ENCODE measurements at regions not wholly inside any gene's neighbourhood (a gene's known extent, or its start where the extent isn't known, plus 50 kb on each side); places are given as distances from the start of the nearest gene placed in this dataset.

DNA sequence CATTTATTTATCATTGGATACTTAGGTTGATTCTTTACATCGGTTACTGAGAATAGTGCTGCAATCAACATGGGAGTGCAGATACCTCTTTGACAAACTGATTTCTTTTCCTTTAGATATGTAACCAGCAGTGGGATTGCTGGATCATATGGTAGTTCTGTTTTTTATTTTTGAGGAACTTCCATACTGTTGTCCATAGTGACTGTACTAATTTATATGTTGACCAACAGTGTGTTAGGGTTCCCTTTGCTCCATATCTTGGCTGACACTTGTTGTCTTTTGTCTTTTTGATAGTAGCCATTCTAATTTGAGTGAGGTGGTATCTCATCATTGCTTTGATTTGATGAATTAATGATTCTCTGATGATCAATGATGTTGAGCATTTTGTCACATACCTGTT is 137.3 kb upstream of the PITX1 start (continued):
- TF ChIP-seq EZH2phosphoT487 (IDR thresholded peaks at IDR 0.05; ENCODE audit: borderline replicate concordance, low read depth), result no peak
- TF ChIP-seq, protein P1, sequence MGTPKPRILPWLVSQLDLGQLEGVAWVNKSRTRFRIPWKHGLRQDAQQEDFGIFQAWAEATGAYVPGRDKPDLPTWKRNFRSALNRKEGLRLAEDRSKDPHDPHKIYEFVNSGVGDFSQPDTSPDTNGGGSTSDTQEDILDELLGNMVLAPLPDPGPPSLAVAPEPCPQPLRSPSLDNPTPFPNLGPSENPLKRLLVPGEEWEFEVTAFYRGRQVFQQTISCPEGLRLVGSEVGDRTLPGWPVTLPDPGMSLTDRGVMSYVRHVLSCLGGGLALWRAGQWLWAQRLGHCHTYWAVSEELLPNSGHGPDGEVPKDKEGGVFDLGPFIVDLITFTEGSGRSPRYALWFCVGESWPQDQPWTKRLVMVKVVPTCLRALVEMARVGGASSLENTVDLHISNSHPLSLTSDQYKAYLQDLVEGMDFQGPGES (IDR thresholded peaks at IDR 0.05; ENCODE audit: low read depth, low read length), result no peak
- no peak for TF ChIP-seq MXI1 (IDR thresholded peaks at IDR 0.05; ENCODE audit: low read depth, low read length)

DNA sequence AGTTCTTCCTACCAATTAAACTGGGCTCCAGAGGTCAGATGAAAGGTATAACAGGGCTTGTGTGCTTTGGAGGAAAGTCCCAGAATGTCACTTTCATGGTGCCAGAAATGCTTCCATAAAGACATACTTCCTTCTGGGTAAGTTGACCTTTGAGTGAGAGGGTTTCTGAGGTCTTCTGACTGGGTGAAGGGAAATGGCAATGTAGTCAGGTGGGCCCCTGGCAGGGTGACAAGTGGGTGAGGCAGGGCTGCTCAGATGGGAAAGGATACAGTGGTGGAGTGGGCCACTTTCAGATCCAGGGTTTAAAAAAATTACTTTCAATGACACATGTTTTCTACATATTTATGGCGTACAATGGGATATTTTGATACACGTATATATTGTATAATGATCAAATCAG is 136.5 kb upstream of the PITX1 start:
- Histone ChIP-seq H3K4me1 (ENCODE audit: control insufficient read depth in 1 of 2, insufficient read depth in 2 of 2, low read depth in 1 of 2, low read length in 1 of 2) (peaks cover 0 to 2% of the 10 kb centered on the region in 2 experiments; a peak in 1 of 4 replicates), H3F3A (replicated peaks; ENCODE audit: insufficient read depth) (no peaks in the 10 kb centered on the region), H3K9me3 (no peaks in the 10 kb centered on the region), H3K36me3 (replicated peaks in 1 of 2; ENCODE audit: control insufficient read depth in 1 of 2, insufficient read depth in 2 of 2, low read length in 1 of 2) (no peaks in the 10 kb centered on the region), H3K9ac (no peak overlapping the region), H3K79me2 (ENCODE audit: insufficient read depth) (no peaks in the 10 kb centered on the region), H3K27ac (ENCODE audit: low read depth in 2 of 2, low read length in 1 of 2) (no peak overlapping the region), H3K4me3 (ENCODE audit: low read depth in 2 of 2, low read length in 1 of 2) (no peak overlapping the region), H3K4me2 (no peak overlapping the region), H2AFZ (ENCODE audit: low read depth) (no peak overlapping the region), H4K20me1 (ENCODE audit: insufficient read depth) (no peaks in the 10 kb centered on the region), H3K9me2 (no peaks in the 10 kb centered on the region), H3K27me3 (ENCODE audit: insufficient read depth) (peaks cover 24% of the 10 kb centered on the region)
- TF ChIP-seq CHD2 (IDR thresholded peaks at IDR 0.05; ENCODE audit: low read length, partially characterized antibody) (no peak), TEAD4 (IDR thresholded peaks at IDR 0.05; ENCODE audit: borderline replicate concordance, insufficient read depth) (no peak), FOXJ3 (CRISPR knock-in tag; IDR thresholded peaks at IDR 0.05) (no peak)
- TF ChIP-seq, protein P2, sequence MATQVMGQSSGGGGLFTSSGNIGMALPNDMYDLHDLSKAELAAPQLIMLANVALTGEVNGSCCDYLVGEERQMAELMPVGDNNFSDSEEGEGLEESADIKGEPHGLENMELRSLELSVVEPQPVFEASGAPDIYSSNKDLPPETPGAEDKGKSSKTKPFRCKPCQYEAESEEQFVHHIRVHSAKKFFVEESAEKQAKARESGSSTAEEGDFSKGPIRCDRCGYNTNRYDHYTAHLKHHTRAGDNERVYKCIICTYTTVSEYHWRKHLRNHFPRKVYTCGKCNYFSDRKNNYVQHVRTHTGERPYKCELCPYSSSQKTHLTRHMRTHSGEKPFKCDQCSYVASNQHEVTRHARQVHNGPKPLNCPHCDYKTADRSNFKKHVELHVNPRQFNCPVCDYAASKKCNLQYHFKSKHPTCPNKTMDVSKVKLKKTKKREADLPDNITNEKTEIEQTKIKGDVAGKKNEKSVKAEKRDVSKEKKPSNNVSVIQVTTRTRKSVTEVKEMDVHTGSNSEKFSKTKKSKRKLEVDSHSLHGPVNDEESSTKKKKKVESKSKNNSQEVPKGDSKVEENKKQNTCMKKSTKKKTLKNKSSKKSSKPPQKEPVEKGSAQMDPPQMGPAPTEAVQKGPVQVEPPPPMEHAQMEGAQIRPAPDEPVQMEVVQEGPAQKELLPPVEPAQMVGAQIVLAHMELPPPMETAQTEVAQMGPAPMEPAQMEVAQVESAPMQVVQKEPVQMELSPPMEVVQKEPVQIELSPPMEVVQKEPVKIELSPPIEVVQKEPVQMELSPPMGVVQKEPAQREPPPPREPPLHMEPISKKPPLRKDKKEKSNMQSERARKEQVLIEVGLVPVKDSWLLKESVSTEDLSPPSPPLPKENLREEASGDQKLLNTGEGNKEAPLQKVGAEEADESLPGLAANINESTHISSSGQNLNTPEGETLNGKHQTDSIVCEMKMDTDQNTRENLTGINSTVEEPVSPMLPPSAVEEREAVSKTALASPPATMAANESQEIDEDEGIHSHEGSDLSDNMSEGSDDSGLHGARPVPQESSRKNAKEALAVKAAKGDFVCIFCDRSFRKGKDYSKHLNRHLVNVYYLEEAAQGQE (IDR thresholded peaks at IDR 0.05; ENCODE audit: low read depth, low read length), result no peak
- ChIA-PET CTCF (no interaction called here), POLR2A (no interaction called here)
- WGBS (ENCODE audit: low lambda C conversion rate), result 48% methylated on average over 2 of the region's 2 CpGs
- no peak for DNase-seq

GRCh38 chr5:135169753-135170152 is 135.7 kb upstream of the PITX1 start:
- peaks cover 24% of the 10 kb centered on the region for H3K27me3 ChIP-seq (ENCODE audit: insufficient read depth)
- no peaks in the 10 kb centered on the region for H3K9me3 ChIP-seq
- H3K9ac ChIP-seq, result no peak overlapping the region
- ChIA-PET POLR2A (no interaction called here), CTCF (no interaction called here)
- no peaks in the 10 kb centered on the region for H3K9me2 ChIP-seq
- 8% methylated on average over 2 of the region's 2 CpGs for WGBS (ENCODE audit: low lambda C conversion rate)
- no peaks in the 10 kb centered on the region for H3K79me2 ChIP-seq (ENCODE audit: insufficient read depth)
- H3K4me2 ChIP-seq, result no peak overlapping the region
- DNase-seq, result no peak
- no peak overlapping the region for H3K27ac ChIP-seq (ENCODE audit: low read depth in 2 of 2, low read length in 1 of 2)
- H2AFZ ChIP-seq (ENCODE audit: low read depth), result no peak overlapping the region
- H3F3A ChIP-seq (replicated peaks; ENCODE audit: insufficient read depth), result no peaks in the 10 kb centered on the region
- H3K36me3 ChIP-seq (replicated peaks in 1 of 2; ENCODE audit: control insufficient read depth in 1 of 2, insufficient read depth in 2 of 2, low read length in 1 of 2), result no peaks in the 10 kb centered on the region
- H3K4me1 ChIP-seq (ENCODE audit: control insufficient read depth in 1 of 2, insufficient read depth in 2 of 2, low read depth in 1 of 2, low read length in 1 of 2), result peaks cover 0 to 2% of the 10 kb centered on the region in 2 experiments; a peak in 1 of 4 replicates
- TF ChIP-seq TEAD4 (IDR thresholded peaks at IDR 0.05; ENCODE audit: borderline replicate concordance, insufficient read depth) (no peak), MEF2A (IDR thresholded peaks at IDR 0.05; ENCODE audit: borderline replicate concordance, low read depth) (no peak)
- no peak overlapping the region for H3K4me3 ChIP-seq (ENCODE audit: low read depth in 2 of 2, low read length in 1 of 2)
- H4K20me1 ChIP-seq (ENCODE audit: insufficient read depth), result no peaks in the 10 kb centered on the region
